Coronary artery (tissue), 2 donors: ENCODE measurements at regions not wholly inside any gene's neighbourhood (a gene's known extent, or its start where the extent isn't known, plus 50 kb on each side); places are given as distances from the start of the nearest gene placed in this dataset.

Experiments used
- DNase-seq: peaks from one replicate; pipeline ENCODE4 v3.0.0-alpha.2; 2017; ENCODE audit warnings: low spot score
- H3K27ac ChIP-seq, 2 donors: fragments of 200-600 bp; sonication (generic); one replicate each; pipeline ENCODE4 v1.5.1; 2016 to 2019
- H3K4me3 ChIP-seq: fragments of 200-600 bp; sonication (generic); 2 replicates; pipeline ENCODE4 v1.5.1; 2016; ENCODE audit warnings: mild to moderate bottlenecking, moderate library complexity
- TF ChIP-seq, protein P1 (sequence below): fragments of 200-600 bp; sonication (generic); IDR thresholded peaks from one replicate; pipeline ENCODE4 v1.5.1; 2019; ENCODE audit warnings: antibody characterized with exemption

DNA sequence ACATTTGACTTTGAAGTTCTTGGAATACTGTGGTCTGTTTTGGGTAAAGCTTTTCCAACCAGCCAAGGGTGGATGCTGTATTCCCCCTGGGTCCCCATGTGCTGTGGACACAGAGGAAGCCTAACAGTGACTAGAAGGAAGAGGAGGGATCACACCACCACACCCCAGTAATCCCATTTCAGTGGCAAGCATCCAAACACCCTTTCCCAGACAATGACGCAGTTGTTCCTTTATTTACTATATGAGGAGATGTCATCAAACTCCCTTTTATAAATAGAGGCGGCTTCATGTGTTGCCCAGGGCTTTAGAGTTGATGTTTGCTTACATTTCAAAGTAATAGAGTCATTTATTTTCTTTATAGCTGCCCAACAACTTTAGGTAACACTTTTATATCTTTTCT is 959.4 kb upstream of the GYPC start:
- Histone ChIP-seq H3K27ac (no peak overlapping the region), H3K4me3 (no peak overlapping the region)
- TF ChIP-seq, protein P1, sequence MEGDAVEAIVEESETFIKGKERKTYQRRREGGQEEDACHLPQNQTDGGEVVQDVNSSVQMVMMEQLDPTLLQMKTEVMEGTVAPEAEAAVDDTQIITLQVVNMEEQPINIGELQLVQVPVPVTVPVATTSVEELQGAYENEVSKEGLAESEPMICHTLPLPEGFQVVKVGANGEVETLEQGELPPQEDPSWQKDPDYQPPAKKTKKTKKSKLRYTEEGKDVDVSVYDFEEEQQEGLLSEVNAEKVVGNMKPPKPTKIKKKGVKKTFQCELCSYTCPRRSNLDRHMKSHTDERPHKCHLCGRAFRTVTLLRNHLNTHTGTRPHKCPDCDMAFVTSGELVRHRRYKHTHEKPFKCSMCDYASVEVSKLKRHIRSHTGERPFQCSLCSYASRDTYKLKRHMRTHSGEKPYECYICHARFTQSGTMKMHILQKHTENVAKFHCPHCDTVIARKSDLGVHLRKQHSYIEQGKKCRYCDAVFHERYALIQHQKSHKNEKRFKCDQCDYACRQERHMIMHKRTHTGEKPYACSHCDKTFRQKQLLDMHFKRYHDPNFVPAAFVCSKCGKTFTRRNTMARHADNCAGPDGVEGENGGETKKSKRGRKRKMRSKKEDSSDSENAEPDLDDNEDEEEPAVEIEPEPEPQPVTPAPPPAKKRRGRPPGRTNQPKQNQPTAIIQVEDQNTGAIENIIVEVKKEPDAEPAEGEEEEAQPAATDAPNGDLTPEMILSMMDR = no peak
- no peak for DNase-seq

DNA sequence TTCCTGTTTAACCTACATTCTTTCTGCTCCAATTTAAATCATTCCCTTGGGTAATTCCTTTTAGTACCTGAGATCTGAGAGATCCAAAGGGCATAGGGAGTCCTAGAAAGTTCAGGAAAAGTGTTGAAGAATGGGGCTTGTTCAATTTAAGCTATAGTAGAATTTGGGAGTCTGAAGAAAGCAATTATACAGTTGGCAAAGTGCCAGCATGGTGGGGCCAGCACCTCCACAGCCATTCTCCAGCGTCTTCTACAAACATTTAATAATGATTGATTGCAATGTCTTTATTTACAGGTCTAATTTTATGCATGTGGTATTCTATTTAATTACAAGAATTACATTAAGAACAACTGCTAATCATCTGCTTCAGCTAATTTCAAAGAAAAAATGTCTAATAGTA is 957.7 kb upstream of the GYPC start:
- H3K27ac ChIP-seq = no peak overlapping the region
- H3K4me3 ChIP-seq = no peak overlapping the region
- no peak for DNase-seq
- TF ChIP-seq, protein P1 = no peak

DNA sequence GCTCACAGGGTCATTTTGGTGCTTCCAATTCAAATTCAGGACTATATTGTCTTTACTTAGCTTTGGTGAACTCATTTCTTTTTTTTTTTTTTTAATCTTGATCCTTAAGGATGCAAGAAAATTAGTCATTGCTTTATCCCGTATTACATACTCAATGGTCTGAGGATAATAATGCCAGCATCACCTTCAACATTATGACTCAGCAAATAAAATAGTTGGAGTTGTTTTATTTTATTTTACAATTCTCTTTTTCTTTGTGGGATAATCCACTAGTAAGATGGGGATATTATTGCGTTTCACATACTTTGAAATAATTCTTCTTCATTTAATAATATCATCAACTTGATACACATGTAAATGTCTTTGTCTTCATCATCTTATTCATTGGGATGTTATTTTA is 954.9 kb upstream of the GYPC start:
- TF ChIP-seq, protein P1 = no peak
- no peak for DNase-seq
- Histone ChIP-seq H3K27ac (no peak overlapping the region), H3K4me3 (no peak overlapping the region)

DNA sequence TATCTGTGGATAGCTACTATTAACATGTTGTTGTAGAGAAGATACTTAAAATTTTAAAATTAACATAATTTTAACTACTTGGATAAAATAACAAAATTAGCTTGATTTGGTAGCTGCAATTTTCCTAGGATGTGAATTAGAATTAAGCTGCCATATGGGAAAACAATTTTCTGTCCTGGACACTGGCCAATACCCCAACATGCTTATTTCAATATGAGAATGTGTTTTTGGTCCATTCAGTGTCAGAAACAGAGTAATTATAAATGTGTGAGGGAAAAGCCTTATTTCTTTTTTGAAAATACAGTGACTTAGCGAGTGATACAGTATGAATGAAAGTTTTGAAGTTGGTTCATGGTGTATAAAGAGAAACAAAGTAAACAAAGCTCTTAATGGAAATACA is 948.3 kb upstream of the GYPC start:
- no peak for DNase-seq

DNA sequence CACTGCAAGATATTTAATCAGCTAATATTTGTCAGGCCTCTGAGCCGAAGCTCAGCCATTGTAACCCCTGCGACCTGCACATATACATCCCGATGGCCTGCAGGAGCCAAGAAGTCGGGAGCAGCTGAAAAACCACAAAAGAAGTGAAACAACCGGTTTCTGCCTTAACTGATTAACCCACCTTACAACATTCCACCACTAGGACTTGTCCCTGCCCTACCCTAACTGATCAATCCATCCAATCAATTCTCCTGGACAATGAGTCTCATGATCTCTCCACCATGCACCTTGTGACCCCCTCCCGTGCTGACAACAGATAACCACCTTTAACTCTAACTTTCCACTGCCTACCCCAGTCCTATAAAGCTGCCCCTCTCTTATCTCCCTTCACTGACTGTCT is 945.4 kb upstream of the GYPC start:
- TF ChIP-seq, protein P1 = no peak
- no peak overlapping the region for H3K27ac ChIP-seq
- DNase-seq = no peak
- no peak overlapping the region for H3K4me3 ChIP-seq

More for the DNA sequence above, 948.3 kb upstream of the GYPC start:
- Histone ChIP-seq H3K27ac (no peak overlapping the region), H3K4me3 (no peak overlapping the region)
- TF ChIP-seq, protein P1 = no peak

DNA sequence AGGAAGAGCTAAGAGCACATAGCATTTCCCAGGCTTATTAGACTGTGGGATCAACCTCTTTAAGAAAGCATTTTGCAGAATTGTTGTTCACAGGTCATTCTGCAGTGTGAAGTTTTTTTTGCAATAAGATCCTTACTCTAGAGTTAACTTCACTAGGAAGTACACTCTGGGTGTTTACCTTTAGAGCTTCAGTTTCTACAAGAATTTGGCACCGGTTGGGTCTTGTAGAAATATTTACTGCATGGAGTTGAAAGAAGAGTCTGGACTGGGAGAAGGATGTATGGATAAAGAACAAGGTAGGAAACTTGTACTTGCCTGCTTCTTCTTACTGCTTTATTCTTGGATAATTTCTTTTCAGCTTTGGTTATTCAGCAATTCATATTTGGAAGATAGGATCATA is 944.9 kb upstream of the GYPC start:
- no peak for DNase-seq
- no peak overlapping the region for H3K4me3 ChIP-seq
- no peak overlapping the region for H3K27ac ChIP-seq
- TF ChIP-seq, protein P1 = no peak

DNA sequence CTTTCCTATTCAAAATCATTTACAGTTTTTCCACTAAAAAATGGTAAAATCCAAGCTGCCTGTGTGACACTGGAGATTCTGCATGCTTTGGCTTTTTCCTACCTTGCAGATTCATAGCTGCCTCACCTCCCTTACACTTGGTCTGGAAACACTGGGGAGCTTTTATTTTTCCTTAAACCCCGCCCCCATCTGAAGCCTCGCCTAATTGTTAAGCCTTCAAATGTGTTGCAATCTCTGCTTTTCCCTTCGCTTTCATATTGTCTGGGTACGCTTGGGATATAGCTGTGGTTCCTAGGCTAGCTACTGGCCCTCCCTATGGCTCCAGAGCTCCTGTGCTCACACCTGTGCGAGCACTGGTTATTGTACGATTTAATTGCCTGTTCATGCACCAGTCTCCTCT is 942.4 kb upstream of the GYPC start:
- Histone ChIP-seq H3K4me3 (no peak overlapping the region), H3K27ac (no peak overlapping the region)
- DNase-seq = no peak
- TF ChIP-seq, protein P1 = no peak
